Gastroesophageal sphincter (tissue), 4 donors: ENCODE measurements at regions not wholly inside any gene's neighbourhood (a gene's known extent, or its start where the extent isn't known, plus 50 kb on each side); places are given as distances from the start of the nearest gene placed in this dataset.

Experiments used
- ATAC-seq: fragments of 150-250 bp; one replicate; pipeline ENCODE4 v1.9.1; 2016; ENCODE audit warnings: mild to moderate bottlenecking, moderate library complexity
- H3K27ac ChIP-seq, 4 donors: fragments of 200-600 bp; sonication (generic) in 3 of 4; 1 replicate in 3 of 4; 2 replicates in 1 of 4; pipeline ENCODE4 v1.5.1; 2016 to 2019
- H3K27me3 ChIP-seq: fragments of 200-600 bp; sonication (generic); one replicate; pipeline ENCODE4 v1.5.1; 2019
- H3K36me3 ChIP-seq, 2 donors: fragments of 200-600 bp; sonication (generic); one replicate each; pipeline ENCODE4 v1.5.1; 2019; ENCODE audit warnings: control low read depth in 1 of 2
- H3K4me1 ChIP-seq, 3 donors: fragments of 200-600 bp; sonication (generic); 1 replicate in 2 of 3; 2 replicates in 1 of 3; pipeline ENCODE4 v1.5.1; 2016 to 2019; ENCODE audit warnings: control low read depth in 2 of 3
- H3K4me3 ChIP-seq, 2 donors: fragments of 200-600 bp; sonication (generic); one replicate each; pipeline ENCODE4 v1.5.1; 2019; ENCODE audit warnings: mild to moderate bottlenecking in 1 of 2, moderate library complexity in 1 of 2
- H3K9me3 ChIP-seq, 3 donors: fragments of 200-600 bp; sonication (generic); one replicate each; pipeline ENCODE4 v1.5.1; 2017 to 2019; ENCODE audit warnings: control low read depth in 2 of 3
- CTCF ChIP-seq, 4 experiments: fragments of 200-600 bp in 2 of 4; fragments of 450-650 bp in 2 of 4; sonication (generic) in 1 of 4; IDR thresholded peaks; one replicate each; pipeline ENCODE4 v1.5.1; 2017 to 2019; ENCODE audit warnings: antibody characterized with exemption in 4 of 4, mild to moderate bottlenecking in 2 of 4, moderate library complexity in 2 of 4
- EP300 ChIP-seq: sonication (generic); formaldehyde crosslinking; IDR thresholded peaks from one replicate; pipeline ENCODE4 v1.6.1; 2017; ENCODE audit warnings: antibody characterized with exemption, mild to moderate bottlenecking
- POLR2A ChIP-seq, 2 donors: fragments of 450-650 bp; IDR thresholded peaks; one replicate each; pipeline ENCODE4 v1.6.1; 2017; ENCODE audit warnings: antibody characterized with exemption in 2 of 2, mild to moderate bottlenecking in 2 of 2, moderate library complexity in 1 of 2
- POLR2AphosphoS5 ChIP-seq: sonication (generic); formaldehyde crosslinking; IDR thresholded peaks from one replicate; pipeline ENCODE4 v1.6.1; 2017; ENCODE audit warnings: antibody characterized with exemption
- WGBS, 2 donors: methylation state at CpG; one replicate each; pipeline ENCODE4 v1.1.5; 2018; ENCODE audit warnings: low coverage in 1 of 2; 5-methylcytosine and 5-hydroxymethylcytosine counted together

- H3K4me3 ChIP-seq, result no peak overlapping the region
- peak overlapping the region in 2 of 4 donors; percentile 4 to 26 for H3K27ac ChIP-seq
- H3K4me1 ChIP-seq, result no peaks in the 10 kb centered on the region
- WGBS, 2 donors, result 65 to 77% methylated on average over 7 to 9 of the region's 11 CpGs
- no peak for ATAC-seq
- TF ChIP-seq POLR2A (IDR thresholded peaks at IDR 0.05) (no peak), POLR2AphosphoS5 (no peak), CTCF (IDR thresholded peaks at IDR 0.05) (no peak), EP300 (no peak)
- no peaks in the 10 kb centered on the region for H3K36me3 ChIP-seq
- H3K27me3 ChIP-seq, result peaks cover 48% of the 10 kb centered on the region
- H3K9me3 ChIP-seq, result no peaks in the 10 kb centered on the region
Measured at GRCh38 chr20:57103146-57103800, 163.2 kb downstream of the BMP7 start.

GRCh38 chr20:57104113-57104512 is 162.3 kb downstream of the BMP7 start:
- Histone ChIP-seq H3K27ac (no peak overlapping the region), H3K27me3 (peaks cover 51% of the 10 kb centered on the region), H3K36me3 (no peaks in the 10 kb centered on the region), H3K4me1 (peaks cover 0 to 6% (median 0%) of the 10 kb centered on the region in 3 donors), H3K9me3 (no peaks in the 10 kb centered on the region), H3K4me3 (no peak overlapping the region)
- ATAC-seq, result no peak
- no peak for TF ChIP-seq CTCF (IDR thresholded peaks at IDR 0.05)
- no peak for TF ChIP-seq POLR2A (IDR thresholded peaks at IDR 0.05)
- TF ChIP-seq EP300, result no peak
- no peak for TF ChIP-seq POLR2AphosphoS5
- WGBS, 2 donors, result 82 to 87% methylated on average over 8 of the region's 11 CpGs

GRCh38 chr20:57104651-57105204 is 161.7 kb downstream of the BMP7 start:
- no peak for ATAC-seq
- Histone ChIP-seq H3K36me3 (no peaks in the 10 kb centered on the region), H3K4me1 (peaks cover 0 to 10% (median 0%) of the 10 kb centered on the region in 3 donors), H3K27me3 (peaks cover 51% of the 10 kb centered on the region), H3K4me3 (no peak overlapping the region), H3K27ac (no peak overlapping the region), H3K9me3 (no peaks in the 10 kb centered on the region)
- WGBS, 2 donors, result 41 to 63% methylated on average over 7 to 8 of the region's 13 CpGs
- no peak for TF ChIP-seq EP300
- TF ChIP-seq POLR2AphosphoS5, result no peak
- TF ChIP-seq POLR2A (IDR thresholded peaks at IDR 0.05), result no peak
- no peak for TF ChIP-seq CTCF (IDR thresholded peaks at IDR 0.05)

- no peaks in the 10 kb centered on the region for H3K9me3 ChIP-seq
- TF ChIP-seq EP300 (no peak), CTCF (IDR thresholded peaks at IDR 0.05) (no peak), POLR2A (IDR thresholded peaks at IDR 0.05) (no peak), POLR2AphosphoS5 (no peak)
- ATAC-seq, result no peak
- peaks cover 51% of the 10 kb centered on the region for H3K27me3 ChIP-seq
- peaks cover 0 to 10% (median 0%) of the 10 kb centered on the region in 3 donors for H3K4me1 ChIP-seq
- 74 to 79% methylated on average over 2 to 5 of the region's 12 CpGs for WGBS, 2 donors
- H3K4me3 ChIP-seq, result no peak overlapping the region
- H3K27ac ChIP-seq, result no peak overlapping the region
- H3K36me3 ChIP-seq, result no peaks in the 10 kb centered on the region
Measured at GRCh38 chr20:57106030-57106682, 160.3 kb downstream of the BMP7 start.
